ENCODE measurements at regions not wholly inside any gene's neighbourhood (a gene's known extent, or its start where the extent isn't known, plus 50 kb on each side); places are given as distances from the start of the nearest gene placed in this dataset.

DNA sequence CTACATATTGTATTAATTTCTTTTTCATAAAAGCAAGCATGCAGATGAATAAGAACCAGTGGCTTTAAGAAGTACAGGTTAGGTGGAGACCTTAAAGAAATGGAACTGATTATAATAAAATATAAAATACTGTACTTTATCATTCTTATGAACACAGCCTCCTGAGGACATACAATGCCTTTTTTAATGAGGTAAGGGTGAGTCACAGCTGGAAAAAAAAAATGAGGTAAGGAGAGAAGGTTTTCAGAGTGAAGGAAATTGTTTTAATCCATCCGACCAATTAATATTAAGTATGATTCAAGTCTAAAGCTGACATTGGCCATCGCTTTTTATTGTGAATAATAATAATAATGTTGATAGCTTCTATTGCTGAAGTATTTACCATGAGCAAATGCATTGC, 170.3 kb upstream of the SOX2 start:
- H3K4me2 ChIP-seq (ENCODE audit: low read length) = no peak overlapping the region
- H4K20me1 ChIP-seq (ENCODE audit: insufficient read depth) = no peaks in the 10 kb centered on the region
- no peaks in the 10 kb centered on the region for H3K36me3 ChIP-seq (ENCODE audit: insufficient read depth, low read length)
- no peak overlapping the region for H3K4me3 ChIP-seq (ENCODE audit: low read length)
- H3K27me3 ChIP-seq (ENCODE audit: insufficient read depth, low read depth, low read length) = no peaks in the 10 kb centered on the region
- no peak overlapping the region for H3K9ac ChIP-seq (ENCODE audit: low read length)
- H2AFZ ChIP-seq (ENCODE audit: low read depth, low read length) = no peak overlapping the region
- H3K79me2 ChIP-seq (replicated peaks; ENCODE audit: insufficient read depth, low read length) = peaks cover 4% of the 10 kb centered on the region
- H3K9me3 ChIP-seq (ENCODE audit: low read length) = no peaks in the 10 kb centered on the region
- H3K9me2 ChIP-seq (ENCODE audit: insufficient read depth, low read length) = peaks cover 4% of the 10 kb centered on the region
- TF ChIP-seq SMC3 (conservative IDR thresholded peaks at IDR 0.05; ENCODE audit: poor library complexity) = no peak
- no peak for TF ChIP-seq RAD21 (conservative IDR thresholded peaks at IDR 0.05)
- TF ChIP-seq POLR2AphosphoS5 (IDR thresholded peaks at IDR 0.05) = no peak
- TF ChIP-seq MXI1 (conservative IDR thresholded peaks at IDR 0.05; ENCODE audit: poor library complexity, severe bottlenecking) = no peak
- no peak for TF ChIP-seq EP300 (conservative IDR thresholded peaks at IDR 0.05; ENCODE audit: poor library complexity, severe bottlenecking)
- TF ChIP-seq EZH2 (IDR thresholded peaks at IDR 0.05; ENCODE audit: borderline replicate concordance, insufficient read depth, low read length, poor library complexity, severe bottlenecking) = no peak
- TF ChIP-seq, protein P1, sequence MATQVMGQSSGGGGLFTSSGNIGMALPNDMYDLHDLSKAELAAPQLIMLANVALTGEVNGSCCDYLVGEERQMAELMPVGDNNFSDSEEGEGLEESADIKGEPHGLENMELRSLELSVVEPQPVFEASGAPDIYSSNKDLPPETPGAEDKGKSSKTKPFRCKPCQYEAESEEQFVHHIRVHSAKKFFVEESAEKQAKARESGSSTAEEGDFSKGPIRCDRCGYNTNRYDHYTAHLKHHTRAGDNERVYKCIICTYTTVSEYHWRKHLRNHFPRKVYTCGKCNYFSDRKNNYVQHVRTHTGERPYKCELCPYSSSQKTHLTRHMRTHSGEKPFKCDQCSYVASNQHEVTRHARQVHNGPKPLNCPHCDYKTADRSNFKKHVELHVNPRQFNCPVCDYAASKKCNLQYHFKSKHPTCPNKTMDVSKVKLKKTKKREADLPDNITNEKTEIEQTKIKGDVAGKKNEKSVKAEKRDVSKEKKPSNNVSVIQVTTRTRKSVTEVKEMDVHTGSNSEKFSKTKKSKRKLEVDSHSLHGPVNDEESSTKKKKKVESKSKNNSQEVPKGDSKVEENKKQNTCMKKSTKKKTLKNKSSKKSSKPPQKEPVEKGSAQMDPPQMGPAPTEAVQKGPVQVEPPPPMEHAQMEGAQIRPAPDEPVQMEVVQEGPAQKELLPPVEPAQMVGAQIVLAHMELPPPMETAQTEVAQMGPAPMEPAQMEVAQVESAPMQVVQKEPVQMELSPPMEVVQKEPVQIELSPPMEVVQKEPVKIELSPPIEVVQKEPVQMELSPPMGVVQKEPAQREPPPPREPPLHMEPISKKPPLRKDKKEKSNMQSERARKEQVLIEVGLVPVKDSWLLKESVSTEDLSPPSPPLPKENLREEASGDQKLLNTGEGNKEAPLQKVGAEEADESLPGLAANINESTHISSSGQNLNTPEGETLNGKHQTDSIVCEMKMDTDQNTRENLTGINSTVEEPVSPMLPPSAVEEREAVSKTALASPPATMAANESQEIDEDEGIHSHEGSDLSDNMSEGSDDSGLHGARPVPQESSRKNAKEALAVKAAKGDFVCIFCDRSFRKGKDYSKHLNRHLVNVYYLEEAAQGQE (IDR thresholded peaks at IDR 0.05; ENCODE audit: borderline replicate concordance) = no peak
- no peak for TF ChIP-seq CTCF (IDR thresholded peaks at IDR 0.05; ENCODE audit: poor library complexity, severe bottlenecking)
- TF ChIP-seq TAF1 (IDR thresholded peaks at IDR 0.05; ENCODE audit: low read depth) = no peak
- H3F3A ChIP-seq (ENCODE audit: insufficient read depth, low read length, poor library complexity, severe bottlenecking) = no peaks in the 10 kb centered on the region
- H3K27ac ChIP-seq (ENCODE audit: low read length) = no peak overlapping the region

GRCh38 chr3:181534781-181535221, 176.9 kb upstream of the SOX2 start:
- no peaks in the 10 kb centered on the region for H4K20me1 ChIP-seq (ENCODE audit: insufficient read depth)
- H3K9ac ChIP-seq (ENCODE audit: low read length) = no peak overlapping the region
- H3K36me3 ChIP-seq (ENCODE audit: insufficient read depth, low read length) = no peaks in the 10 kb centered on the region
- H3K9me3 ChIP-seq (ENCODE audit: low read length) = no peaks in the 10 kb centered on the region
- peak overlapping the region; percentile 0 for H3K4me2 ChIP-seq (ENCODE audit: low read length)
- H3K4me3 ChIP-seq (ENCODE audit: low read length) = peak overlapping the region; percentile 32
- H3K27ac ChIP-seq (ENCODE audit: low read length) = peak overlapping the region; percentile 7
- H3K27me3 ChIP-seq (ENCODE audit: insufficient read depth, low read depth, low read length) = no peaks in the 10 kb centered on the region
- H3K79me2 ChIP-seq (replicated peaks; ENCODE audit: insufficient read depth, low read length) = peaks cover 10% of the 10 kb centered on the region
- peaks cover 1% of the 10 kb centered on the region for H3K9me2 ChIP-seq (ENCODE audit: insufficient read depth, low read length)
- H2AFZ ChIP-seq (ENCODE audit: low read depth, low read length) = no peak overlapping the region
- no peaks in the 10 kb centered on the region for H3F3A ChIP-seq (ENCODE audit: insufficient read depth, low read length, poor library complexity, severe bottlenecking)
- TF ChIP-seq MXI1 (conservative IDR thresholded peaks at IDR 0.05; ENCODE audit: poor library complexity, severe bottlenecking) (no peak), EZH2 (IDR thresholded peaks at IDR 0.05; ENCODE audit: borderline replicate concordance, insufficient read depth, low read length, poor library complexity, severe bottlenecking) (no peak), POLR2AphosphoS5 (IDR thresholded peaks at IDR 0.05) (peak; percentile 59), EP300 (conservative IDR thresholded peaks at IDR 0.05; ENCODE audit: poor library complexity, severe bottlenecking) (peak; percentile 71)
- TF ChIP-seq, protein P1 (IDR thresholded peaks at IDR 0.05; ENCODE audit: borderline replicate concordance) = peak; percentile 71

Data from neural cell (in vitro differentiated cells).